NCI-H2029 treated with DMSO at 0.1 percent for 48 hours (cell line): ENCODE measurements at regions not wholly inside any gene's neighbourhood (a gene's known extent, or its start where the extent isn't known, plus 50 kb on each side); places are given as distances from the start of the nearest gene placed in this dataset.
A peak's percentile ranks its signal among the peaks of the same experiment; 100 is the strongest.
"Not testable (repeated sequence)": the region's sequence is repeated elsewhere in the genome, so short reads cannot be mapped to it uniquely, and the experiment has no call there.

Experiments used
- DNase-seq: peaks from one replicate; lab custom pipeline; 2025; lab: John Stamatoyannopoulos, UW

DNA sequence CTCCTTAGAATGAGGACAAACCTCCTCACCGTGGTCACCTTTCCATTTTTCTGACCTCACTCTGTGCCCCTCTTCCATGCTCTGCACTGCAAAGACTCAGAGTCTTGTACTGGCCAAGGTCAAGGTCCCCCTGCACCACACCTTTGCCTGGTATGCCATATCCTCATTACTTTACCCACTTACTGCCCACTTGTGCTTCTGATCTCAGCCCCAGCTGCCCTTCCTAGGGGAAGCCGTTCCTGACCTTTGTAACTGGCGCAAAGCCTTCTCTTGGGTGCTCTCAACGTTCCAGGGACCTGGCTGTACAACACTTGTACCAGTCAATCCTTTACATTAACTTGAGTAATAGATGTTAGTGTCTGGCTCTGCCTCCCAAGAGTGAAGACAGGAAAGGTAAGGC is 256.0 kb downstream of the SV2B start:
- no peak for DNase-seq

DNA sequence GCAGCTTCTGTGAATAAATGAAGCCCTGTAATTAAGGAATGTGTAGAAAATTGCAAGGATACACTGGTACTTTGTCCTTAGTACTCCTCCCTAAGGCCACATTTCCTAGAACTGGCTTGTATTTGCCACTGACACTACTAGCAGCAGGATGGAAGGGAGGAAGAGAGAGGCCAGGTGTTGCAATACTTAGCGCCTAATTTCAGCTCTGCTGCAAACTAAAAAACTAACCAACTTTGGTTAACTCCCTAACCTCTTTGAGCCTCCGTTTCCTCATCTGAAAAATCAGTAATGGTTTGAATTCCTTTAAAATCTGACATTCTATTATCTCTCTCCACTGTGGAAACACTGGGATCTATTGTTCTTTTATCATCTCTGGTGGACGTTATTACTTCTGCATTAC is 257.0 kb downstream of the SV2B start:
- no peak for DNase-seq

DNA sequence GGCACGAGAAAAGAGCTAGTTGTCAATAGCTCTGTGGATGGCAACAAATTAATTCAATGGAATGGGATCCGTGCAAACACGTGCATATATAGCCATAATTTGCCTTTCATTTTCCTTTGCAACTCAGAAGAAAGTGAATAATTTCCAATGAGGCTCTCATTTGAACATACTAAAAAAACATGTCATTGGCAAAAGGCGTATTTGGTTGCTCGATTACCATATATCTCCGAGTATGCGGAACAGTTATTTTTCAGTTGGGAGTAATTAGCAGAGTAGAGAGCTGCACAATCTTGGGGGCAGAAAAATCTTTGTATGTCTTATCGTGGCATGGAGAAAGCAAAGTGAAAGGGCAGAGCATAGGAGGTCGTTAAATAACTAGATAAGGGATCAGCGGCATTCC is 257.4 kb downstream of the SV2B start:
- DNase-seq, result no peak

DNA sequence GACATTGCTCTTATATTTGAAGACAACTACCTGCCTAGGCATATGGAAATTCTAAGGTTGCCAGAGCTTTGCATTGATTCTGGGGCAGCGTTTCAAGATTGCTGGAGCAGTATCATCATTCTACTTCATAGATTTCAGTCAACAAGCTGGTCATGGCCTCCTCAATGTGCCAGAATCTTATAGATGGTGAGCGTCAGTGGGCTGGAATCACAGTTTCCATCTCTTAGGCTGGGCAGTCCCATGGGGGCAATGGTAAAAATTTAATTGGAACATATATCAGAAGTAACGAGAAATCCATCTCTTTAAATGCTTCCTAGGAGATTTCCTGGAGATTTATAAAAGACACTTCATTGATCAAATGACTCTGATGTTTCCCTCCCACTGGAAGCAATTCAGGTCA is 258.3 kb downstream of the SV2B start:
- no peak for DNase-seq

DNA sequence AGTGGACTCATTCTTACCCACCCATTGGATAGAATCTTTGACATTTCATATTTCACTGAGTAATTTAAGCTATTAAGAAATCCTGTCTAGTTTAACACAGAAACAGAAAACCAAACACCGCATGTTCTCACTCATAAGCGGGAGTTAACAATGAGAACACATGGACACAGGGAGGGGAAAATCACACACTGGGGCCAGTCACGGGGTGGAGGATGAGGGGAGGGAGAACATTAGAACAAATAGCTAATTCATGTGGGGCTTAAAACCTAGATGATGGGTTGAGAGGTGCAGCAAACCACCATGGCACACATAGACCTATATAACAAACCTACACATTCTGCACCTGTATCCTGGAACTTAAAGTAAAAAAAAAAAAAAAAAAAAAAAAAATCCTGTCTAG is 261.6 kb downstream of the SV2B start:
- DNase-seq, result not testable (repeated sequence)

DNA sequence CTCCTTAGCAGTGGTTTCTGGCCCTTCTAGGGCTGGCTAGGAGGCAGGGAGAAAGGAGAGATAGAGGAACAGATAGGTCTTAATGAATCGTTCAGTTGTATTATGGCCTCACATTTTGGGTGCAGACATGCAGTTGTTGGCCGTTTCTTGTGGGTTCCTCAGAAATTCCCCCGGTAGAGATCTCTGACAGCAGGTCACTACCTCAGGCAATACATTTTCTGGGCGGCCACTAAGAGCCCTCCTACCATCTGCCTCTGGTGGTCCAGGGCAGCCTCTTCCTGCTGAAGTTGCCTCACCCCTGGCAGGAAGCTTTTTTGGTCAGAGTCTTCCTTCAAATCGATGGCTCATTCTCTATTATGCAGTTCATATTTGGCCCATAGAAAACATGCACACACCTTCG is 266.1 kb downstream of the SV2B start:
- no peak for DNase-seq

DNA sequence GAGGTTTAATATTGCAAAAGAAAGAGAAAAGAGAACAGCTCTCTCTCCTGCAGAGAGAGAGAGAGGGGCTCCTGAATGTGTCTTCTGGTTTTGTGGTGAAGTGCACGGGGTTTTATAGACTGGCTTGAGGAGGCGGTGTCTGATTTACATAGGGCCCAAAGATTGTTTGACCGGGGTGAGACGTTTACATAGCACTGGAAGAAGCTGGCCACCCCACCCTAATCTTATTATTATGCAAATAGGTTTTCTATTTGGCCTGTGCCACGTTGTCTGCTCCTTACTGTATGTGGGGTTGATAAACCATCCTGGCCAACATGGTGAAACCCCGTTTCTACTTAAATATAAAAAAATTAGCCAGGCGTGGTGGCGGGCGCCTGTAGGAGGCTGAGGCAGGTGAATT is 268.6 kb downstream of the SV2B start:
- DNase-seq, result no peak

DNA sequence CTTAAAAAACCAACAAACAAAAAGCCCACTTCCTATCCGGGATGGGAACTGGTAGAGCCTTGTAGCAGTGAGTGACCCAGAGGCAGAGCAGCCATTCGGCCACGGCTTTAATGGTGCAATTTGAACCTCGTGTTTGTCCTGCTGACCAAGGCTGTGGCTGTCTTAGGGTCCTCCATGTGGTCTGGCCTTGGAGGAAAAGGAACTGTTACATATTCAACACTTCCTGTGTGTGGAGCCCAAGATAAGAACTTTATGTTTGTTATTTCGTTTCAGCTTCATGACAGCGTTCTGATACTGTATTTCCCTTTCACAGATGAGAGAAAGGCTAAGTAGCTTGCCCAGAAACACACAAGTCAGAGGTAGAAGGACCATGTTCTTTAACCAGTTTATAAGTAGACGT is 269.8 kb downstream of the SV2B start:
- DNase-seq, result no peak

DNA sequence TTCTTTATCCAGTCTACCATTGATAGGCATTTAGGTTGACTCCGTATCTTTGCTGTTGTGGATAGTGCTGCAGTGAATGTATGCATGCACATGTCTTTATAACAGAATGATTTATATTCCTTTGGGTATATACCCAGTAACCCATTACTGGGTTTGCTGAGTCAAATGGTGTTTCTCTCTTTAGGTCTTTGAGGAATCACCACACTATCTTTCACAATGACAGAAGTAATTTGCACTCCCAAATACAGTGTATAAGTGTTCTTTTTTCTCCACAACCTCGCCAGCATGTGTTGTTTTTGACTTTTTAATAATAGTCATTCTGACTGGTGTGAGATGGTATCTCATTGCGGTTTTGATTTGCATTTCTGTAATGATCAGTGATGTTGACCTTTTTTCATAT is 271.3 kb downstream of the SV2B start:
- DNase-seq, result not testable (repeated sequence)

DNA sequence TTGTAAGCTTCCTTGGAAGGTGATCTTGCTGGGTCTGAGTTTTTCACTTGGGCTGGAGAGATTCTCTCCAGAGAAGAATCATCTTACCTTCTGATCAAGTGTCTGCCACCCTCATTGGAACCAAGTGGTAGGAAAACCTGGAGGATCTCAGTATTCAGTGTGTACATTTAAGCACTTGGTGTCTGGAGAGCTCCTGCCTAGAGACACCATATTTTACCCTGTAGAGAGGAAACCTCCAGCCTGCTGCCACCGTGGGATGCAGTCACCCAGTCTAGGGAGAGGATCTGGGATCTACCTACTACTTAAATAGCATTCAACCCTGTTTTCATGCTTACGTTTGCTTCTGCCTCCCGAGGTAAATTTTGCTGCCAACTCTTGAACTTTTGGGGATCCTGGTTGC is 274.3 kb downstream of the SV2B start:
- no peak for DNase-seq

DNA sequence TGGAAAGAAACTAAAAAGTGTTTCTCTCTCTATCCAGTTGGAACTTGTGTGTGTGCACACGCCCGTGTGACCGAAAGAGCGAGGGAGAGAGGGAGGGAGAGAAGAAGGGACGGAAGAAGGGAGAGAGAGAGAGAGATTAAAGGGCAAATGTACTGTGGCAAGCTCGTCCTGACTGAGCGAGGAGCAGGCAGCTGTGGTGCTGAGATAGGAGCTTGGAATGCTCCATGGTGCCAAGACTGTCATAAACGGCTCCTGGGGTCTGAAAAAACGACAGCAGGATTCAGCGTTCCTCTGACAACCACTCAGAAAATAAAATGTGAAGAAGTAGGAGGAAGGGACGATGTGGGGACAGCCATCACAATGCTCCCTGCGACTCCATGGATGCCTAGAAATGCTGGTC is 276.0 kb downstream of the SV2B start:
- DNase-seq, result no peak

DNA sequence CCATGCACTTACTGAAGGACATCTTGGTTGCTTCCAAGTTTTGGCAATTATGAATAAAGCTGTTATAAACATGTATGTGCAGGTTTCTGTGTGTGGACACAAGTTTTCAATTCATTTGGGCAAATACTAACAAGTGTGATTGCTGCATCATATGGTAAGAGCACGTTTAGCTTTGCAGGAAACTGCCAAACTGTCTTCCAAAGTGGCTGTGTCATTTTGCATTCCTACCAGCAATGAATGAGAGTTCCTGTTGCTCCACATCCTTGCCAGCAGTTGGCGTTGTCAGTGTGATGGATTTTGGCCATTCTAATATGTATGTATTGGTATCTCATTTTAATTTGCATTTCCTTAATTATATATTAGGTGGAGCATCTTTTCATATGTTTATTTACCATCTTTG is 280.1 kb downstream of the SV2B start:
- no peak for DNase-seq

DNA sequence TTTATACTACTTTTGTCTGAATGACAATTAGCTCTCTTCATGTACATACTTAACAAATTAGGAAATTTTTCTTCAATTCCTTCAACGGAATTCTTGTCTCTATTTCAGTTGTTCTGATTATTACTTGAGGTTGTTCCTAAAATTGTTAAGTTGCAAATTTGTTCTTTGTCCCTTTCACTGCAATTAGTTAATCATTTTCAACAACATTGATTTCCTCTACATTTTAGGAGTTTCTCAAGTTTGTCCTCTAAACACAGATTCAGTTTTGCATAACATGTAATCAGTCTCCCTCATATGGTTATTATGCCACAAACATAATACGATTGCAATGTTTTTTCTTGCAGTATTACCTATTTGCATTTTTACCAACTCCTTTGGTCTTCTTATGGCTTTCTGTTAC is 283.5 kb downstream of the SV2B start:
- no peak for DNase-seq

DNA sequence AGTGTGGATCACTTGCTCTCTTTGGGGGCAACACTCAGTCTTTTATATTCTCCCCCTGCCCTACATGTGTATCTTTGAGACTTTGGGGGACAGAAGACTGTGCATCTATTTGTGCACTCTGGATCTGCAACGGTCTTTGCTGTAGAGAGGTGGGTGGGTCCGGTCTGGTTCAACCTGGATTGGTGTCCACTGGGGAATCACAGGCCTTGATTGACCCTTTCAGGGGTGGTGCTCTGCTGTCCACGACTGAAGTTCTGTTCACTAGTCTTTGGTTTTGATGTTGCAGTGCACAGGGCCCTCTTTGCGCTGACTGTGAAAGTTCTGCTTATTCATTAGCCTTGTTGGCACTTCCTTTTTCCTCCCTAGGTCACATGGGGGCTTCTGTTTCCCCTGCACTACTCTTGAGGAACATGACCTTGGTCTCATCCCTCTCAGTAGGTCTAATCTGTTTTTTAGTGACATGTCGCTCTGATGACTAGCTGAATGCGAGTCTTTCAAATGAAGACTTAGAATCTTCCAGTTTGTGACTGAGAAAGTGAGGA is 284.2 kb downstream of the SV2B start:
- no peak for DNase-seq

DNA sequence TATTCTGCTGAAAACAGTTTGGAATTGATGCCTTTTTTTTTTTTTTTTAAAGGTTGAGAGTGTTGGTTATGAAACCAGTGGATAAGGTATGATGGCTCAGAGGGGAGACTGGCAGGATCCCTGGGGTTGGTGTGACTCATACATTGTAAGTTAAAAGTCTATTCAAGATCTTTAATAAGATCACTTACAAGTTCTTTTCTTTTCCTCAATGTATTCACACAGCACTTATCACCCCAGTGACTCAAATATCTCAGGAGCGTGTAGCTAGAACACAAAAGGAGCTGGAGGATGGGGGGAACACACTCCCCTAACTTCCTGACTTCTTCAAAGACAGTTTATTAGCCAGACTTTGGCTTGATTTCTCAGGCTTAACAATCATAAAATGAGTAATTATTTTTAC is 285.3 kb downstream of the SV2B start:
- no peak for DNase-seq

DNA sequence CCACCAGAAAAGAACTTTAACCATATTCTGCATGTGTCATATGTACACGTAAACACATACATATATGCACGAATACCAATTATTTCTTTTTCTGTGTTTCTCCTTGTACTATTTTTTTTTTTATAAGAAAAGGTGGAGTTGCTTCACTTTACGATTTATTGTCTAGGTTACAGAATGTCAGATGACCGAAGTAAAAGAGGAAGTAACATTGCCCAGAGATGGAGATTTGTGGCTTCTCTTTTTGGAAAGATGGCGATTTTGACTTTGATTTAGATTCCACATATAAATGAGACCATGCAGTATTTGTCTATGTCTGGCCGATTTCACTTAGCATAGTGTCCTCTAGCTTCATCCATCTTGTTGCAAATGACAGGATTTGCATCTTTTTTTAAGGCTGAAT is 293.1 kb downstream of the SV2B start:
- no peak for DNase-seq

DNA sequence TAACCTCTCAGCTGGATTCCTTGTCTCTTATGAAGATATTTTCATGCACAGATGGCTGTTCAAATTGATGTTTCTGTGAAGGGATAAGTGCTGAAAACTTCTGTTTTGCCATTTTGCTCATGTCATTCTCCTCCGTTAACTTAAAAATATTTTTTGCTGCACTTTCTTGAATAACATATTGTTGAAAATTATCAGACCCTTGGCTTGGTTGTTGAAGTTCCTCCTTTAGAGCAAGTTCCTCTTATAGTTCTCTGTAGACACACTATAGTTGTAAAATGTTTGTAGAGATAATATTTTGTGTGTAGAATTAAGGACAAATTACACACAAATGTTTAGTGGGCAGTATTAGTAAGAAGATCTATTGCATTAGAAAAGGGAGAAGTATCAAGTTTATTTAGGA is 300.4 kb downstream of the SV2B start:
- DNase-seq, result no peak

DNA sequence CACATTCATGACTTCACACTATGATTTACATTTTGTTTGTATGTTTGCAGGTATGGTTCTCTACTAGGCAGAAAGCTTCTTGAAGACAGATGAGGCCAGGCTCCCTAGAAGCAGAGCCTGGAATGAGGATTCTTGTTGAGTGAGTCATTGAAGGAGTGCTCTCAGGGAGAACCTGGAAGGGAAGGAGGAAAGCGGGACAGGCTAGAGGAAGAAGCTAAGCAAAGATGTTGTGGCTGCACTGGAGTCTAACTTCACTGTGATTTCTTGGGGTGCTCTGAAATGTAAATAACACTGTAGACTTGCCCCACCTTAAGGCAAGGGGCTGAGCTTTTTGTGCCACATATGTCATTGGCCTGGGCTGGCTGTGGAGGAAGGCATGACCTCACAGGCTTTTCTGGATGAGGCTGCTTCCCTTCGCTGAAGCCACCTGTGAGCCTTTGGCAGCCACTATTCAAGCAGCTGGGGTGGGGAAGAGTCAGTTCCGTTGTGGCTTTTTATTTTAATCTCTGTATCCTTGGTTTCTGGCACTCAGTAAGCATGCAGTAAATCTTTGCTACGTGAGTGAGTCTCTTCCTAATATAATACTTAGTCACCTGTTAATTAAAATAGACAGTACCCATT is 307.3 kb downstream of the SV2B start:
- DNase-seq, result peak; percentile 3

DNA sequence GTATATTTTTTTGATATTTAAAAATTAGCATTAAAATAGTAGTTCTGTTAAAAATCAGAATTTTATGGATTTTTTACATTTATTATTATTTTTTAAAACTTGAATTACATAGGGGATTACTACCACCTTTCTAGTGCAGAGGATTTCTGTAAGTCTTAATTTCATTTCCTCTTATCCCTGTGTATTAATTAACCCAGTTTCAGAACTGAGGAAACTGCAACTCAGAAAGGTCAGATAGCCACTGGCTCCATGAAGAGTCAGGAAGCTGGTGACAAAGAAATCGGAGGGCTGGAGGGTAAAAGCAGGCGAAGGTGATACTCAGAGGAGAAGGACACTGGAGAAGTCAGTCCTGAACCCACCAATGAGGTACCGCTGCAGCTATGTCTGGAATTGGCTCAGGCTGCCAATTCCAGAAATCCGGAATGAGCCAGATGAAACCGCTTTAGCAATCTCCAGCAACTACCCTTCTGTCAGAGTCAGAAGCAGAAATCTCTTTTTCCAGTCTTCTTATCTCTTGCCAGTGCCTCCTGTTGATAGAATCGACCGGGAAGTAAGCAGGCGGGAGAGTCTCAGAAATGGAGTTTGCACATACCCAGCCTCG is 308.5 kb downstream of the SV2B start:
- no peak for DNase-seq

DNA sequence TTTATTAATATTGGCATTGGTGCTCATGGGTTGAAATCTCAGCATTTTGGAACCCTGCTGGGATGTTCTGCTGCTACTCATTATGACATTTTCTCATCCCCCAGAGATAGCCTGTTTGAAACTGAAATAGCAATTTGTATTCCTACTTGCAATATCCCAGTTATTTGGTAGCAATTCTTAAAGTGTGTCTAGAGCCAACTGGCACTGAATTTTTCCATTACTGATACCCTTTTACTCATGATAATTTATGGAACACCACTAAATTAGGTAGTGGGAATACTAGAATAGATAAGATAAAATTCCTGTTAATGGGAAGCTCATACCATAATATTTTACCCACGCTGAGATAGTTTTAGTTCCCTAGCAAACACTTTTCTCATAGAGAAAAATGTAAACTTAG is 309.3 kb downstream of the SV2B start:
- no peak for DNase-seq

DNA sequence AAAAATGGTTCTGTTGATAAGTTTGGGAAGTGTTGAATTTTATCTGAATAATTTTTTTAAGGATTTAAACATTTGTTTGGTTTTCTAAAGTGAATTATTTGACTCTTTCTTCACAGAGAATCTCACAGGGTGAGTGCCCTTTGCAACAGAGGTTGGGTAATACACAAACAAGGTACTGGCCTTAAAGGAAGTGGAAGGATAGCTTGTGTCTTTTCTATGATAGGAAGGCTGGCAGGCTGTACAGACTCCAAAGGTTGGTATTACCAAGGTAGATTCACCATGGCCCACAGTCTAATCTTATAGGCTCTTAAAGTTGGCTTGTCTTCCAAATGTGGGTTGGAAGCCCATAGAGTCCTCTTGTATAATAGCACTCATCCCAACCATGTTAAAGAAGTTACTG is 311.5 kb downstream of the SV2B start:
- DNase-seq, result no peak

DNA sequence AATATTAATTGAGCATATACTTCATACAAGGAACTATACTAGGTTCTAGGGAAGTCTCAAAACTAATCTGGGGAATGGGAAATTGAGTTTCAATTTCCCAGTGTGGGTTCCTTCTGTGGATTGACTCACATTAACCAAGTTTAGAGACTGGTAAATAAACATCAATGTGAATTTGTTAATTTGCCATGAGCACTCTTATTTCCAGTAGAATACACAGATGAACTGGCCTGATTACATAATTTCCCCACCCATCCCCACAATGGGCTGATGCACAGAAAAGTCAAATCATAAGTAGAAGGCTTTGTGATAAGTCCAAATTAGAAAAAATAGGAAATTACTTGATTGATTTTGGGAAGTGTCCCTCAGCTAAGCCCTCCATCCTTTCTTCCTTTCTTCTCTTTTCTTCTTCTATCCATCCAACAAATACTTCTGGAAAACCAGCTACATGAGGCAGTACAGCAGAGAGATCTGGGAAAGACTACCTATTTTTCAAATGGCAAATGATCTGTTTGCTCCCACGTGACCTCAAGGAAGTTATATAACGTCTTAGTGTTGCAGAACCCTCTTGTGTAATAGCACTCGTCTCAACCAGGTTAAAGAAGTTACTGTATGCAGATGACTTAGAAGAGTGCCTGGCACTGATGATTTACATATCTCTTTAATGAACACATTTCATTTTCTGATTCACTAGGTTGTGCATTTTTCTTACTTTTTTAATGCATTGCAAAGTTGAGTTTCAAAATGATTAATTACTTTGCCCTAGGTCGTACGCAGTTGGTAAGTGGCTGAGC is 312.3 kb downstream of the SV2B start:
- DNase-seq, result no peak

DNA sequence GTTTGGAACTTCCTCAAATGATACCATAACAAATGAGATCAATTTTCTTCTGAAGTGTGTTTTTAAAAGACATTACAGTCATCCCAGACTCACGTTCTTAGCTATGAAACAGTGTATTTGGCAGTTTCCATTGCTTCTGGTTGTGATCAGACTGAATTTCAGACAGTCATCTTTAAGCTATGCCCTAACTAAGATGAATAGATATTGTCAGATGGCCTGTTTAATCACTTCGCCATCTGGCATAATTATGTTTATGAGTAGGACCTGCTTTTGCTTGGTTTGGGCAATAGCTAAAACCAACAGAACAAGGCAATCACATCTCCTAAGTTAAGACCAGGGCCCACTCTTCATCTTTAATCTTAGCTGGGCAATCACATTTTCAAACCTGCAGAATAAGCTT is 313.1 kb downstream of the SV2B start:
- no peak for DNase-seq
